ENCODE measurements at regions not wholly inside any gene's neighbourhood (a gene's known extent, or its start where the extent isn't known, plus 50 kb on each side); places are given as distances from the start of the nearest gene placed in this dataset.

- no peak for DNase-seq (ENCODE audit: low read depth)
Measured at GRCh38 chr3:72322264-72322976, 525.8 kb downstream of the SHQ1 start.

- no peak for DNase-seq (ENCODE audit: low read depth)
Measured at GRCh38 chr3:72320955-72321303, 527.3 kb downstream of the SHQ1 start.

GRCh38 chr3:72320095-72320954, 527.9 kb downstream of the SHQ1 start:
- no peak for DNase-seq (ENCODE audit: low read depth)

- no peak for DNase-seq (ENCODE audit: low read depth)
Measured at GRCh38 chr3:72319194-72320094, 528.8 kb downstream of the SHQ1 start.

GRCh38 chr3:72318504-72319193, 529.6 kb downstream of the SHQ1 start:
- no peak for DNase-seq (ENCODE audit: low read depth)

- DNase-seq (ENCODE audit: low read depth), result no peak
Measured at GRCh38 chr3:72317491-72317890, 530.8 kb downstream of the SHQ1 start.

GRCh38 chr3:72316501-72317279, 531.6 kb downstream of the SHQ1 start:
- no peak for DNase-seq (ENCODE audit: low read depth)

GRCh38 chr3:72313308-72313707, 528.4 kb upstream of the PROK2 start:
- no peak for DNase-seq (ENCODE audit: low read depth)

GRCh38 chr3:72312339-72312738, 527.4 kb upstream of the PROK2 start:
- DNase-seq (ENCODE audit: low read depth), result no peak

- no peak for DNase-seq (ENCODE audit: low read depth)
Measured at GRCh38 chr3:72311425-72311824, 526.5 kb upstream of the PROK2 start.

GRCh38 chr3:72310419-72311380, 525.8 kb upstream of the PROK2 start:
- DNase-seq (ENCODE audit: low read depth), result peak; percentile 59

GRCh38 chr3:72309661-72310418, 524.9 kb upstream of the PROK2 start:
- DNase-seq (ENCODE audit: low read depth), result no peak

GRCh38 chr3:72308641-72309040, 523.7 kb upstream of the PROK2 start:
- no peak for DNase-seq (ENCODE audit: low read depth)

GRCh38 chr3:72307438-72308115, 522.6 kb upstream of the PROK2 start:
- DNase-seq (ENCODE audit: low read depth), result no peak

- no peak for DNase-seq (ENCODE audit: low read depth)
Measured at GRCh38 chr3:72306800-72307341, 521.9 kb upstream of the PROK2 start.

GRCh38 chr3:72303926-72304325, 519.0 kb upstream of the PROK2 start:
- DNase-seq (ENCODE audit: low read depth), result no peak

- no peak for DNase-seq (ENCODE audit: low read depth)
Measured at GRCh38 chr3:72301779-72302178, 516.8 kb upstream of the PROK2 start.

- DNase-seq (ENCODE audit: low read depth), result no peak
Measured at GRCh38 chr3:72300621-72301020, 515.7 kb upstream of the PROK2 start.

Data from GM04504 (cell line).